NCI-H226 (cell line): ENCODE measurements at regions not wholly inside any gene's neighbourhood (a gene's known extent, or its start where the extent isn't known, plus 50 kb on each side); places are given as distances from the start of the nearest gene placed in this dataset.
"Not testable (repeated sequence)": the region's sequence is repeated elsewhere in the genome, so short reads cannot be mapped to it uniquely, and the experiment has no call there.

Experiments used
- DNase-seq: peaks from one replicate; pipeline ENCODE4 v3.0.0-alpha.2; 2015

GRCh38 chr5:12095808-12096281 lies 191.6 kb upstream of the CTNND2 start:
- DNase-seq = no peak

- no peak for DNase-seq
These were observed 189.3 kb upstream of the CTNND2 start for GRCh38 chr5:12093586-12093985.

GRCh38 chr5:12080761-12081160 lies 176.5 kb upstream of the CTNND2 start:
- DNase-seq = no peak

GRCh38 chr5:12078286-12078685 lies 174.0 kb upstream of the CTNND2 start:
- DNase-seq = not testable (repeated sequence)

- no peak for DNase-seq
These were observed 169.2 kb upstream of the CTNND2 start for GRCh38 chr5:12073426-12073825.

- DNase-seq = no peak
These were observed 168.2 kb upstream of the CTNND2 start for GRCh38 chr5:12072441-12072840.

- no peak for DNase-seq
These were observed 167.2 kb upstream of the CTNND2 start for GRCh38 chr5:12071455-12071854.

- no peak for DNase-seq
These were observed 119.5 kb upstream of the CTNND2 start for GRCh38 chr5:12023614-12024241.

- no peak for DNase-seq
These were observed 118.2 kb upstream of the CTNND2 start for GRCh38 chr5:12022444-12022843.

GRCh38 chr5:12019306-12019705 lies 115.1 kb upstream of the CTNND2 start:
- no peak for DNase-seq

- no peak for DNase-seq
These were observed 112.8 kb upstream of the CTNND2 start for GRCh38 chr5:12017007-12017406.

- DNase-seq = no peak
These were observed 112.0 kb upstream of the CTNND2 start for GRCh38 chr5:12016159-12016746.

GRCh38 chr5:12013351-12013750 lies 109.1 kb upstream of the CTNND2 start:
- DNase-seq = no peak

- DNase-seq = no peak
These were observed 99.4 kb upstream of the CTNND2 start for GRCh38 chr5:12003680-12004079.

- no peak for DNase-seq
These were observed 94.2 kb upstream of the CTNND2 start for GRCh38 chr5:11998397-11998796.

GRCh38 chr5:11997942-11998341 lies 93.7 kb upstream of the CTNND2 start:
- no peak for DNase-seq

- DNase-seq = no peak
These were observed 88.3 kb upstream of the CTNND2 start for GRCh38 chr5:11992518-11992917.

GRCh38 chr5:11985993-11986392 lies 81.7 kb upstream of the CTNND2 start:
- DNase-seq = no peak

- DNase-seq = no peak
These were observed 80.0 kb upstream of the CTNND2 start for GRCh38 chr5:11984196-11984595.

- no peak for DNase-seq
These were observed 77.7 kb upstream of the CTNND2 start for GRCh38 chr5:11981986-11982385.

- DNase-seq = no peak
These were observed 73.7 kb upstream of the CTNND2 start for GRCh38 chr5:11977904-11978303.

- DNase-seq = no peak
These were observed 69.2 kb upstream of the CTNND2 start for GRCh38 chr5:11973469-11973868.

- no peak for DNase-seq
These were observed 59.0 kb upstream of the CTNND2 start for GRCh38 chr5:11963227-11963626.

GRCh38 chr5:11962122-11962521 lies 57.9 kb upstream of the CTNND2 start:
- DNase-seq = no peak

- DNase-seq = no peak
These were observed 54.1 kb upstream of the CTNND2 start for GRCh38 chr5:11958321-11958720.
